Urothelium cell line (cell line): ENCODE measurements at regions not wholly inside any gene's neighbourhood (a gene's known extent, or its start where the extent isn't known, plus 50 kb on each side); places are given as distances from the start of the nearest gene placed in this dataset.

Experiments used
- DNase-seq: peaks from one replicate; pipeline ENCODE4 v3.0.0; 2011; ENCODE audit warnings: low spot score, mixed read lengths
- FAIRE-seq: peaks from 2 replicates; lab custom pipeline; 2011; peaks lifted over from hg19 to GRCh38; lab: Jason Lieb, UNC

GRCh38 chr15:79190093-79190492 is 92.4 kb upstream of the ANKRD34C start:
- FAIRE-seq = no peak
- no peak for DNase-seq

- FAIRE-seq (no peak), DNase-seq (no peak)
Observed at GRCh38 chr15:79186616-79187015, 95.9 kb upstream of the ANKRD34C start.

- FAIRE-seq = no peak
- peak; percentile 45 for DNase-seq
Observed at GRCh38 chr15:79185199-79185598, 94.6 kb upstream of the RASGRF1 start.

GRCh38 chr15:79184465-79184892 is 93.9 kb upstream of the RASGRF1 start:
- FAIRE-seq (no peak), DNase-seq (peak; percentile 71)

GRCh38 chr15:79180318-79180717 is 89.7 kb upstream of the RASGRF1 start:
- FAIRE-seq (no peak), DNase-seq (no peak)

- FAIRE-seq = no peak
- DNase-seq = no peak
Observed at GRCh38 chr15:79179597-79179996, 89.0 kb upstream of the RASGRF1 start.

- DNase-seq = peak; percentile 91
- peak; percentile 46 for FAIRE-seq
Observed at GRCh38 chr15:79179108-79179561, 88.6 kb upstream of the RASGRF1 start.

GRCh38 chr15:79178594-79178993 is 88.0 kb upstream of the RASGRF1 start:
- no peak for FAIRE-seq
- no peak for DNase-seq

- DNase-seq = no peak
- FAIRE-seq = no peak
Observed at GRCh38 chr15:79176151-79176550, 85.6 kb upstream of the RASGRF1 start.

GRCh38 chr15:79172801-79173460 is 82.4 kb upstream of the RASGRF1 start:
- FAIRE-seq (no peak), DNase-seq (no peak)

GRCh38 chr15:79172032-79172481 is 81.5 kb upstream of the RASGRF1 start:
- FAIRE-seq (peak; percentile 35), DNase-seq (no peak)

- DNase-seq = no peak
- FAIRE-seq = no peak
Observed at GRCh38 chr15:79171320-79172031, 80.9 kb upstream of the RASGRF1 start.

GRCh38 chr15:79170256-79170664 is 79.7 kb upstream of the RASGRF1 start:
- FAIRE-seq (peak; percentile 88), DNase-seq (peak; percentile 53)

GRCh38 chr15:79169526-79170133 is 79.0 kb upstream of the RASGRF1 start:
- DNase-seq = no peak
- peak; percentile 5 for FAIRE-seq

GRCh38 chr15:79168922-79169456 is 78.4 kb upstream of the RASGRF1 start:
- DNase-seq (peak; percentile 65), FAIRE-seq (no peak)

- FAIRE-seq = no peak
- no peak for DNase-seq
Observed at GRCh38 chr15:79167776-79168175, 77.2 kb upstream of the RASGRF1 start.

- FAIRE-seq = no peak
- no peak for DNase-seq
Observed at GRCh38 chr15:79166311-79166955, 75.9 kb upstream of the RASGRF1 start.

GRCh38 chr15:79164465-79164864 is 73.9 kb upstream of the RASGRF1 start:
- DNase-seq (no peak), FAIRE-seq (no peak)

- no peak for FAIRE-seq
Observed at GRCh38 chr15:79164043-79164442, 73.5 kb upstream of the RASGRF1 start.

GRCh38 chr15:79163395-79163794 is 72.8 kb upstream of the RASGRF1 start:
- DNase-seq = no peak
- FAIRE-seq = no peak

More at GRCh38 chr15:79164043-79164442, 73.5 kb upstream of the RASGRF1 start:
- no peak for DNase-seq
